ENCODE measurements at regions not wholly inside any gene's neighbourhood (a gene's known extent, or its start where the extent isn't known, plus 50 kb on each side); places are given as distances from the start of the nearest gene placed in this dataset.

DNA sequence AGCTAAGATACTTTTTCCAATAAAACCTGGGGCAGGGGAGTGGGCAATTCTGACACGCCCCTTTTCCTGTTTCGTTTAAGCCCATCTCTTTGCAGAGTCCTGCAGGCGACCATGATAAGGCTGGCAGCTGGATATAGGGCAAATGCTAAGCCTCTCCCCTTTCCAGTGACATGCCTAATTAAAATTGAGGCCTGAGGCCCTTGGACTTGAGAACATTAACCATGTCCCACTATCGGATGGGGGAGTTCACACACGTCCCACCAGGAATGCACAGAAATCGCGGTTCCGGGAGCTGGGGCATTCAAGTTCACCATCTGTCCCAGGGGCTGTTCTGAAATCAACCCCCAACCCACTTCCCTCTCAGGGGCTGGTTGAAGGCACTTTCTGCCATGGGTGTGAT, 109.2 kb upstream of the FOXF1 start:
- no peaks in the 10 kb centered on the region for H3K9me3 ChIP-seq (ENCODE audit: low read depth)
- H3K27ac Mint-ChIP-seq, result no peak overlapping the region
- no peaks in the 10 kb centered on the region for H3K27me3 ChIP-seq
- no peak overlapping the region for H2AFZ ChIP-seq (replicated peaks)
- H3K27ac ChIP-seq, result no peak overlapping the region
- no peak overlapping the region for H3K4me2 ChIP-seq
- H3K4me3 Mint-ChIP-seq, result no peak overlapping the region
- no peaks in the 10 kb centered on the region for H3K79me2 ChIP-seq (ENCODE audit: low read depth)
- peaks cover 4% of the 10 kb centered on the region for H3K4me1 ChIP-seq
- no peaks in the 10 kb centered on the region for H3K9me3 Mint-ChIP-seq
- no peak for DNase-seq (ENCODE audit: low spot score)
- no peak for TF ChIP-seq EZH2phosphoT487 (IDR thresholded peaks at IDR 0.05)
- TF ChIP-seq, protein P1, sequence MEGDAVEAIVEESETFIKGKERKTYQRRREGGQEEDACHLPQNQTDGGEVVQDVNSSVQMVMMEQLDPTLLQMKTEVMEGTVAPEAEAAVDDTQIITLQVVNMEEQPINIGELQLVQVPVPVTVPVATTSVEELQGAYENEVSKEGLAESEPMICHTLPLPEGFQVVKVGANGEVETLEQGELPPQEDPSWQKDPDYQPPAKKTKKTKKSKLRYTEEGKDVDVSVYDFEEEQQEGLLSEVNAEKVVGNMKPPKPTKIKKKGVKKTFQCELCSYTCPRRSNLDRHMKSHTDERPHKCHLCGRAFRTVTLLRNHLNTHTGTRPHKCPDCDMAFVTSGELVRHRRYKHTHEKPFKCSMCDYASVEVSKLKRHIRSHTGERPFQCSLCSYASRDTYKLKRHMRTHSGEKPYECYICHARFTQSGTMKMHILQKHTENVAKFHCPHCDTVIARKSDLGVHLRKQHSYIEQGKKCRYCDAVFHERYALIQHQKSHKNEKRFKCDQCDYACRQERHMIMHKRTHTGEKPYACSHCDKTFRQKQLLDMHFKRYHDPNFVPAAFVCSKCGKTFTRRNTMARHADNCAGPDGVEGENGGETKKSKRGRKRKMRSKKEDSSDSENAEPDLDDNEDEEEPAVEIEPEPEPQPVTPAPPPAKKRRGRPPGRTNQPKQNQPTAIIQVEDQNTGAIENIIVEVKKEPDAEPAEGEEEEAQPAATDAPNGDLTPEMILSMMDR (IDR thresholded peaks at IDR 0.05), result no peak
- no peak for TF ChIP-seq EZH2 (IDR thresholded peaks at IDR 0.05)
- no peak overlapping the region for H3K4me3 ChIP-seq
- H4K20me1 ChIP-seq (ENCODE audit: low read depth), result no peaks in the 10 kb centered on the region
- no peaks in the 10 kb centered on the region for H3K36me3 Mint-ChIP-seq
- no peak overlapping the region for H3K9ac ChIP-seq
- no peaks in the 10 kb centered on the region for H3F3A ChIP-seq (ENCODE audit: low read depth)
- H3K27me3 Mint-ChIP-seq (ENCODE audit: insufficient read depth, low read depth), result peaks cover 8% of the 10 kb centered on the region
- no peaks in the 10 kb centered on the region for H3K36me3 ChIP-seq
- H3K4me1 Mint-ChIP-seq, result peaks cover 14% of the 10 kb centered on the region

DNA sequence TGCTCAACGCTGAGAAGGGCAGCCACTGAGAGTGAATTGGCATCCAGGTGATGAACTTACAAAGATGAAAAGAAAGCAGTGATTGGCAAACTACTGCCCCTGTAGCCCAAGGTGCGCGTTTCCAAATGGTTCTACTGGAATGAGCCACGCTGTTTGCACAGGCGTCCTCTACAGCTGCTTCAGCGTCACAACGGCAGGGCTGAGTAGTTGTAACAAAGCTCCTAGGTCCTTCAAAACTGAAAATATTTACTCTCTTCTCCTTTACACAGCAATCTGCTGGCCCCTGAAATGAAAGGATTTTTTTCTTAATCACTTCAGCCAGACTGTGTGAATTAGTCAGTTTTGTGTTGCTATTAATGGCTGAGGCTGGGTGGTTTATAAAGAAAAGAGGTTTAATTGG, 107.2 kb upstream of the FOXF1 start:
- Histone ChIP-seq H3K4me3 (no peak overlapping the region), H3K27me3 (no peaks in the 10 kb centered on the region), H3K79me2 (ENCODE audit: low read depth) (no peaks in the 10 kb centered on the region), H3K4me2 (no peak overlapping the region), H4K20me1 (ENCODE audit: low read depth) (no peaks in the 10 kb centered on the region), H3K27ac (no peak overlapping the region), H3F3A (ENCODE audit: low read depth) (no peaks in the 10 kb centered on the region), H3K9ac (no peak overlapping the region), H2AFZ (replicated peaks) (no peak overlapping the region), H3K36me3 (no peaks in the 10 kb centered on the region), H3K9me3 (ENCODE audit: low read depth) (no peaks in the 10 kb centered on the region), H3K4me1 (no peaks in the 10 kb centered on the region)
- DNase-seq (ENCODE audit: low spot score), result no peak
- no peak overlapping the region for H3K4me3 Mint-ChIP-seq
- H3K27ac Mint-ChIP-seq, result no peak overlapping the region
- H3K4me1 Mint-ChIP-seq, result peaks cover 4% of the 10 kb centered on the region
- H3K36me3 Mint-ChIP-seq, result no peaks in the 10 kb centered on the region
- TF ChIP-seq EZH2phosphoT487 (IDR thresholded peaks at IDR 0.05) (no peak), EZH2 (IDR thresholded peaks at IDR 0.05) (no peak)
- TF ChIP-seq, protein P1 (IDR thresholded peaks at IDR 0.05), result no peak
- no peaks in the 10 kb centered on the region for H3K9me3 Mint-ChIP-seq
- peaks cover 6% of the 10 kb centered on the region for H3K27me3 Mint-ChIP-seq (ENCODE audit: insufficient read depth, low read depth)

- no peaks in the 10 kb centered on the region for H3K36me3 Mint-ChIP-seq
- H3K27ac Mint-ChIP-seq, result no peak overlapping the region
Measured at GRCh38 chr16:86403541-86404163, 106.7 kb upstream of the FOXF1 start.

More at GRCh38 chr16:86403541-86404163, 106.7 kb upstream of the FOXF1 start:
- Mint-ChIP-seq H3K4me3 (no peak overlapping the region), H3K4me1 (peaks cover 5% of the 10 kb centered on the region), H3K9me3 (no peaks in the 10 kb centered on the region), H3K27me3 (ENCODE audit: insufficient read depth, low read depth) (peaks cover 10% of the 10 kb centered on the region)
- Histone ChIP-seq H3F3A (ENCODE audit: low read depth) (no peaks in the 10 kb centered on the region), H3K79me2 (ENCODE audit: low read depth) (no peaks in the 10 kb centered on the region), H4K20me1 (ENCODE audit: low read depth) (no peaks in the 10 kb centered on the region), H3K27ac (no peak overlapping the region), H3K4me3 (no peak overlapping the region), H3K27me3 (no peaks in the 10 kb centered on the region), H3K9me3 (ENCODE audit: low read depth) (no peaks in the 10 kb centered on the region), H3K4me1 (no peaks in the 10 kb centered on the region), H3K4me2 (no peak overlapping the region), H3K9ac (no peak overlapping the region), H3K36me3 (no peaks in the 10 kb centered on the region), H2AFZ (replicated peaks) (no peak overlapping the region)
- DNase-seq (ENCODE audit: low spot score), result no peak
- TF ChIP-seq, protein P1 (IDR thresholded peaks at IDR 0.05), result no peak
- TF ChIP-seq EZH2 (IDR thresholded peaks at IDR 0.05) (no peak), EZH2phosphoT487 (IDR thresholded peaks at IDR 0.05) (no peak)

Measured in neural progenitor cell (in vitro differentiated cells).